Chondrocyte (in vitro differentiated cells): ENCODE measurements at regions not wholly inside any gene's neighbourhood (a gene's known extent, or its start where the extent isn't known, plus 50 kb on each side); places are given as distances from the start of the nearest gene placed in this dataset.

ENCODE experiments used
- DNase-seq: peaks from one replicate; pipeline ENCODE4 v3.0.0; 2021; ENCODE audit warnings: mixed read lengths, low spot score
- H3K27ac Mint-ChIP-seq: one replicate; pipeline ENCODE4 v1.8.0; 2021; ENCODE audit warnings: mild to moderate bottlenecking, moderate library complexity, mixed read lengths; ENCODE audit not compliant: unreplicated experiment
- H3K27me3 Mint-ChIP-seq: 2 replicates; pipeline ENCODE4 v1.8.0; 2021; ENCODE audit warnings: low read depth, mixed read lengths
- H3K36me3 Mint-ChIP-seq: 2 replicates; pipeline ENCODE4 v1.8.0; 2021; ENCODE audit warnings: low read depth, mixed read lengths
- H3K4me1 Mint-ChIP-seq: 2 replicates; pipeline ENCODE4 v1.8.0; 2021; ENCODE audit warnings: low read depth, mild to moderate bottlenecking, mixed read lengths
- H3K4me3 Mint-ChIP-seq: one replicate; pipeline ENCODE4 v1.8.0; 2021; ENCODE audit warnings: mild to moderate bottlenecking, moderate library complexity, mixed read lengths; ENCODE audit not compliant: unreplicated experiment
- H3K9me3 Mint-ChIP-seq: 2 replicates; pipeline ENCODE4 v1.8.0; 2021; ENCODE audit warnings: low read depth, mixed read lengths
- CTCF ChIP-seq: fragments of 200-600 bp; sonication (generic); IDR thresholded peaks from 2 replicates; pipeline ENCODE4 v1.5.0; 2021; ENCODE audit warnings: antibody characterized with exemption, mild to moderate bottlenecking, moderate library complexity

GRCh38 chr4:22999419-22999818 is 306.7 kb downstream of the GBA3 start:
- DNase-seq, result no peak
- no peaks in the 10 kb centered on the region for H3K36me3 Mint-ChIP-seq
- H3K4me1 Mint-ChIP-seq, result no peaks in the 10 kb centered on the region
- no peak overlapping the region for H3K27ac Mint-ChIP-seq
- no peaks in the 10 kb centered on the region for H3K9me3 Mint-ChIP-seq
- TF ChIP-seq CTCF, result no peak
- H3K4me3 Mint-ChIP-seq, result no peak overlapping the region
- no peaks in the 10 kb centered on the region for H3K27me3 Mint-ChIP-seq

- Mint-ChIP-seq H3K4me1 (no peaks in the 10 kb centered on the region), H3K4me3 (no peak overlapping the region), H3K36me3 (no peaks in the 10 kb centered on the region), H3K27ac (no peak overlapping the region), H3K27me3 (no peaks in the 10 kb centered on the region), H3K9me3 (no peaks in the 10 kb centered on the region)
- no peak for DNase-seq
- no peak for TF ChIP-seq CTCF
Observed at GRCh38 chr4:22997358-22998224, 304.9 kb downstream of the GBA3 start.

- H3K4me3 Mint-ChIP-seq, result no peak overlapping the region
- TF ChIP-seq CTCF, result no peak
- H3K36me3 Mint-ChIP-seq, result no peaks in the 10 kb centered on the region
- H3K27ac Mint-ChIP-seq, result no peak overlapping the region
- H3K4me1 Mint-ChIP-seq, result peaks cover 10% of the 10 kb centered on the region
- DNase-seq, result no peak
- no peaks in the 10 kb centered on the region for H3K27me3 Mint-ChIP-seq
- H3K9me3 Mint-ChIP-seq, result peaks cover 3% of the 10 kb centered on the region
Observed at GRCh38 chr4:22991576-22991975, 298.8 kb downstream of the GBA3 start.

- H3K27me3 Mint-ChIP-seq, result no peaks in the 10 kb centered on the region
- no peak overlapping the region for H3K27ac Mint-ChIP-seq
- no peak for TF ChIP-seq CTCF
- H3K4me3 Mint-ChIP-seq, result no peak overlapping the region
- H3K36me3 Mint-ChIP-seq, result peaks cover 2% of the 10 kb centered on the region
- H3K4me1 Mint-ChIP-seq, result peaks cover 10% of the 10 kb centered on the region
- peaks cover 15% of the 10 kb centered on the region for H3K9me3 Mint-ChIP-seq
- no peak for DNase-seq
Observed at GRCh38 chr4:22988526-22988925, 295.8 kb downstream of the GBA3 start.

GRCh38 chr4:22987870-22988269 is 295.1 kb downstream of the GBA3 start:
- no peak overlapping the region for H3K4me3 Mint-ChIP-seq
- peaks cover 17% of the 10 kb centered on the region for H3K9me3 Mint-ChIP-seq
- no peaks in the 10 kb centered on the region for H3K27me3 Mint-ChIP-seq
- no peak overlapping the region for H3K27ac Mint-ChIP-seq
- no peak for TF ChIP-seq CTCF
- DNase-seq, result no peak
- H3K36me3 Mint-ChIP-seq, result peaks cover 2% of the 10 kb centered on the region
- H3K4me1 Mint-ChIP-seq, result peaks cover 10% of the 10 kb centered on the region
